Body of pancreas (tissue), 4 donors: ENCODE measurements at regions not wholly inside any gene's neighbourhood (a gene's known extent, or its start where the extent isn't known, plus 50 kb on each side); places are given as distances from the start of the nearest gene placed in this dataset.

ENCODE experiments used
- POLR2A ChIP-seq, 3 donors: fragments of 450-650 bp; IDR thresholded peaks; one replicate each; pipeline ENCODE4 v1.6.1; 2016; ENCODE audit warnings: antibody characterized with exemption in 3 of 3, mild to moderate bottlenecking in 2 of 3
- TF ChIP-seq, protein P1 (sequence below), 7 experiments: fragments of 450-650 bp in 4 of 7; fragments of 200-600 bp in 3 of 7; sonication (generic) in 3 of 7; IDR thresholded peaks; one replicate each; pipeline ENCODE4 v1.5.1; 2016 to 2019; ENCODE audit warnings: antibody characterized with exemption in 7 of 7

DNA sequence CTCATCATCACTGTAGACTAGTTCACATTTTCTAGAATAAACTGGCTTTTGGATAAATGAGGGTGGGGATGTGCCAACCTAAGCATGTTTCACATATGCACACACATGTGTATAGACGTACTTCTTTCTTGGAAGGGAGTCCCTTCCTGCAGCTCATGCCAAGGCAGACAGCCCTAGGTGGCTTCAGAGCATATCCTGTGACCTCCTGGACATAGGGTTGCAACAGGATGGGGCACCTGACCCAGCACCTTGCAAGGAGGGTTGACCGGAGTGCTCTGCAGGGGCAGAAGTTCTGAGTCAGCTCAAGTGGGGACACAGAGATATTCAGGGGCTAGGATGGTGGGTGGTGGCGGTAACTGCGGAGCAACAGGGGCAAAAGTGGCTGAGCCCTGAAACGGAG, 68.6 kb upstream of the RALGAPA2 start:
- TF ChIP-seq, protein P1, sequence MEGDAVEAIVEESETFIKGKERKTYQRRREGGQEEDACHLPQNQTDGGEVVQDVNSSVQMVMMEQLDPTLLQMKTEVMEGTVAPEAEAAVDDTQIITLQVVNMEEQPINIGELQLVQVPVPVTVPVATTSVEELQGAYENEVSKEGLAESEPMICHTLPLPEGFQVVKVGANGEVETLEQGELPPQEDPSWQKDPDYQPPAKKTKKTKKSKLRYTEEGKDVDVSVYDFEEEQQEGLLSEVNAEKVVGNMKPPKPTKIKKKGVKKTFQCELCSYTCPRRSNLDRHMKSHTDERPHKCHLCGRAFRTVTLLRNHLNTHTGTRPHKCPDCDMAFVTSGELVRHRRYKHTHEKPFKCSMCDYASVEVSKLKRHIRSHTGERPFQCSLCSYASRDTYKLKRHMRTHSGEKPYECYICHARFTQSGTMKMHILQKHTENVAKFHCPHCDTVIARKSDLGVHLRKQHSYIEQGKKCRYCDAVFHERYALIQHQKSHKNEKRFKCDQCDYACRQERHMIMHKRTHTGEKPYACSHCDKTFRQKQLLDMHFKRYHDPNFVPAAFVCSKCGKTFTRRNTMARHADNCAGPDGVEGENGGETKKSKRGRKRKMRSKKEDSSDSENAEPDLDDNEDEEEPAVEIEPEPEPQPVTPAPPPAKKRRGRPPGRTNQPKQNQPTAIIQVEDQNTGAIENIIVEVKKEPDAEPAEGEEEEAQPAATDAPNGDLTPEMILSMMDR (IDR thresholded peaks at IDR 0.05) = no peak
- no peak for TF ChIP-seq POLR2A (IDR thresholded peaks at IDR 0.05)
